CD14-positive monocyte (primary cell): ENCODE measurements at regions not wholly inside any gene's neighbourhood (a gene's known extent, or its start where the extent isn't known, plus 50 kb on each side); places are given as distances from the start of the nearest gene placed in this dataset.

Experiments
- DNase-seq, 3 donors: peaks; one replicate each; pipeline ENCODE4 v3.0.0-alpha.2; 2011 to 2022
- H2AFZ ChIP-seq: 2 replicates; pipeline ENCODE4 v1.6.0; 2012; ENCODE audit warnings: mild to moderate bottlenecking, low read depth, low read length, inconsistent platforms; ENCODE audit not compliant: insufficient read depth, poor library complexity, severe bottlenecking
- H3K27ac ChIP-seq, 2 donors: 1 replicate in 1 of 2; 2 replicates in 1 of 2; pipeline ENCODE4 v1.5.1; 2012 to 2013; ENCODE audit warnings: low read length in 2 of 2, control low read depth in 1 of 2, inconsistent platforms in 1 of 2, low read depth in 1 of 2, mild to moderate bottlenecking in 1 of 2
- H3K27me3 ChIP-seq, 2 donors: one replicate each; pipeline versions ENCODE4 v1.6.0 to v1.6.1; 2011 to 2013; ENCODE audit warnings: low read length in 2 of 2; ENCODE audit not compliant: control insufficient read depth in 2 of 2, insufficient read depth in 2 of 2
- H3K36me3 ChIP-seq, 2 donors: replicated peaks in 1 of 2; 1 replicate in 1 of 2; 2 replicates in 1 of 2; pipeline versions ENCODE4 v1.5.1 to v1.6.1; 2012 to 2013; ENCODE audit warnings: low read length in 2 of 2, control low read depth in 1 of 2, inconsistent platforms in 1 of 2, mild to moderate bottlenecking in 1 of 2; ENCODE audit not compliant: insufficient read depth in 2 of 2, control insufficient read depth in 1 of 2
- H3K4me1 ChIP-seq, 2 donors: 1 replicate in 1 of 2; 2 replicates in 1 of 2; pipeline versions ENCODE4 v1.5.1 to v1.6.1; 2012 to 2013; ENCODE audit warnings: low read length in 2 of 2, control low read depth in 1 of 2, inconsistent platforms in 1 of 2, mild to moderate bottlenecking in 1 of 2, moderate library complexity in 1 of 2; ENCODE audit not compliant: insufficient read depth in 2 of 2, control insufficient read depth in 1 of 2
- H3K4me2 ChIP-seq: replicated peaks from 2 replicates; pipeline ENCODE3; 2012; ENCODE audit warnings: low read length, moderate library complexity, mild to moderate bottlenecking; ENCODE audit not compliant: poor library complexity, severe bottlenecking; ENCODE audit errors: extremely low read depth
- H3K4me3 ChIP-seq, 3 experiments: fragments of 200-600 bp in 1 of 3; sonication (generic) in 1 of 3; replicated peaks in 1 of 3; 1 replicate in 2 of 3; 2 replicates in 1 of 3; pipeline ENCODE4 v1.5.1; 2011 to 2013; ENCODE audit warnings: low read length in 3 of 3, mild to moderate bottlenecking in 3 of 3, control low read depth in 2 of 3, low read depth in 2 of 3, inconsistent platforms in 1 of 3, moderate library complexity in 1 of 3
- H3K79me2 ChIP-seq: 2 replicates; pipeline ENCODE4 v1.6.0; 2012; ENCODE audit warnings: mild to moderate bottlenecking, control low read depth, inconsistent platforms, low read length, moderate library complexity; ENCODE audit not compliant: insufficient read depth
- H3K9ac ChIP-seq: 2 replicates; pipeline ENCODE4 v1.6.0; 2017; ENCODE audit warnings: low read length, mild to moderate bottlenecking; ENCODE audit not compliant: insufficient read depth, poor library complexity, severe bottlenecking
- H3K9me3 ChIP-seq, 2 donors: replicated peaks in 1 of 2; 1 replicate in 1 of 2; 2 replicates in 1 of 2; pipeline versions ENCODE4 v1.5.1 to v1.6.1; 2012 to 2013; ENCODE audit warnings: low read length in 2 of 2, control low read depth in 1 of 2; ENCODE audit not compliant: control insufficient read depth in 1 of 2, insufficient read depth in 1 of 2
- H4K20me1 ChIP-seq: 2 replicates; pipeline ENCODE4 v1.6.0; 2012; ENCODE audit warnings: mild to moderate bottlenecking, low read length, control low read depth, moderate library complexity; ENCODE audit not compliant: insufficient read depth
- H3K27ac Mint-ChIP-seq, 7 donors: one replicate each; pipeline ENCODE4 v1.8.0; 2020; ENCODE audit warnings: mild to moderate bottlenecking in 7 of 7, mixed read lengths in 7 of 7, moderate library complexity in 6 of 7, inconsistent platforms in 2 of 7
- H3K27me3 Mint-ChIP-seq, 3 donors: one replicate each; pipeline ENCODE4 v1.8.0; 2021 to 2022; ENCODE audit warnings: low read depth in 3 of 3, mild to moderate bottlenecking in 3 of 3, mixed read lengths in 3 of 3, moderate library complexity in 3 of 3, inconsistent platforms in 1 of 3
- H3K36me3 Mint-ChIP-seq, 2 donors: one replicate each; pipeline ENCODE4 v1.8.0; 2020; ENCODE audit warnings: mixed read lengths in 2 of 2, inconsistent platforms in 1 of 2, mild to moderate bottlenecking in 1 of 2
- H3K4me1 Mint-ChIP-seq: one replicate; pipeline ENCODE4 v1.8.0; 2020; ENCODE audit warnings: mild to moderate bottlenecking, mixed read lengths
- H3K4me3 Mint-ChIP-seq, 2 donors: one replicate each; pipeline ENCODE4 v1.8.0; 2020; ENCODE audit warnings: mild to moderate bottlenecking in 2 of 2, mixed read lengths in 2 of 2, moderate library complexity in 1 of 2
- H3K9me3 Mint-ChIP-seq, 7 donors: one replicate each; pipeline ENCODE4 v1.8.0; 2020 to 2022; ENCODE audit warnings: mixed read lengths in 7 of 7, mild to moderate bottlenecking in 6 of 7, moderate library complexity in 6 of 7, inconsistent platforms in 2 of 7
- WGBS: methylation state at CpG from one replicate; pipeline ENCODE4 v1.1.5; 2013; ENCODE audit warnings: missing lambda C conversion rate; ENCODE audit not compliant: insufficient coverage; 5-methylcytosine and 5-hydroxymethylcytosine counted together
- intact Hi-C, 2 donors: fragments of 100-400 bp; cut with micrococcal nuclease; formaldehyde crosslinking; loops; one replicate each; pipeline versions ENCODE4 v1.15.0 to v1.15.1; 2023
- TF ChIP-seq, protein P1 (sequence below): fragments of 200-600 bp; IDR thresholded peaks from one replicate; pipeline ENCODE4 v1.8.0; 2022; ENCODE audit warnings: antibody characterized with exemption, mild to moderate bottlenecking

DNA sequence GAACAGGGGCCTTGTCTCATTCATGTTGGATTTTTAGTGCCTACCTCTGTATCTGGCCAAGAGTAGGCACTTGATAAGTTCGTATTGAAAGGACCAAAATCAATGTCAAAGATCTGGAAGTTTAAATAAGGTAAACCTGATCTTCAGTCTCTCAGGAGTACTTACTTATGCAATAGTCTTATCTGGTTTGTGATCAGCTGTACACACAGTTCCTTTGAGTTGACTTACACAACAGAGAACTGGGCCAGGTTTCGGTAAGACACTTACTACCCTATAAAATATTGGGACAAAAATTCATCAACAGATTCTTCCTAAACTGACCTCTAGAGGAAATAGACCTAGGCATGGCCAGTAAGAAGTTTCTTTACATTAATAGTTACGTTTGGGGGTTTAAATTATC lies 113.6 kb upstream of the NXPH2 start:
- intact Hi-C loops = no loop called here
- Mint-ChIP-seq H3K27me3 (no peaks in the 10 kb centered on the region), H3K36me3 (no peaks in the 10 kb centered on the region), H3K4me3 (no peak overlapping the region), H3K4me1 (no peaks in the 10 kb centered on the region), H3K9me3 (peaks cover 4 to 11% (median 6%) of the 10 kb centered on the region in 7 donors), H3K27ac (no peak overlapping the region)
- Histone ChIP-seq H3K9ac (no peak overlapping the region), H2AFZ (no peak overlapping the region), H3K4me1 (no peaks in the 10 kb centered on the region), H3K36me3 (no peaks in the 10 kb centered on the region), H3K27ac (no peak overlapping the region), H3K27me3 (no peaks in the 10 kb centered on the region), H3K4me3 (no peak overlapping the region), H3K4me2 (no peak overlapping the region), H4K20me1 (no peaks in the 10 kb centered on the region), H3K79me2 (no peaks in the 10 kb centered on the region), H3K9me3 (peaks cover 3 to 4% of the 10 kb centered on the region in 2 donors)
- DNase-seq = no peak
- TF ChIP-seq, protein P1, sequence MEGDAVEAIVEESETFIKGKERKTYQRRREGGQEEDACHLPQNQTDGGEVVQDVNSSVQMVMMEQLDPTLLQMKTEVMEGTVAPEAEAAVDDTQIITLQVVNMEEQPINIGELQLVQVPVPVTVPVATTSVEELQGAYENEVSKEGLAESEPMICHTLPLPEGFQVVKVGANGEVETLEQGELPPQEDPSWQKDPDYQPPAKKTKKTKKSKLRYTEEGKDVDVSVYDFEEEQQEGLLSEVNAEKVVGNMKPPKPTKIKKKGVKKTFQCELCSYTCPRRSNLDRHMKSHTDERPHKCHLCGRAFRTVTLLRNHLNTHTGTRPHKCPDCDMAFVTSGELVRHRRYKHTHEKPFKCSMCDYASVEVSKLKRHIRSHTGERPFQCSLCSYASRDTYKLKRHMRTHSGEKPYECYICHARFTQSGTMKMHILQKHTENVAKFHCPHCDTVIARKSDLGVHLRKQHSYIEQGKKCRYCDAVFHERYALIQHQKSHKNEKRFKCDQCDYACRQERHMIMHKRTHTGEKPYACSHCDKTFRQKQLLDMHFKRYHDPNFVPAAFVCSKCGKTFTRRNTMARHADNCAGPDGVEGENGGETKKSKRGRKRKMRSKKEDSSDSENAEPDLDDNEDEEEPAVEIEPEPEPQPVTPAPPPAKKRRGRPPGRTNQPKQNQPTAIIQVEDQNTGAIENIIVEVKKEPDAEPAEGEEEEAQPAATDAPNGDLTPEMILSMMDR = no peak
- 29% methylated on average over 1 of the region's 3 CpGs for WGBS

DNA sequence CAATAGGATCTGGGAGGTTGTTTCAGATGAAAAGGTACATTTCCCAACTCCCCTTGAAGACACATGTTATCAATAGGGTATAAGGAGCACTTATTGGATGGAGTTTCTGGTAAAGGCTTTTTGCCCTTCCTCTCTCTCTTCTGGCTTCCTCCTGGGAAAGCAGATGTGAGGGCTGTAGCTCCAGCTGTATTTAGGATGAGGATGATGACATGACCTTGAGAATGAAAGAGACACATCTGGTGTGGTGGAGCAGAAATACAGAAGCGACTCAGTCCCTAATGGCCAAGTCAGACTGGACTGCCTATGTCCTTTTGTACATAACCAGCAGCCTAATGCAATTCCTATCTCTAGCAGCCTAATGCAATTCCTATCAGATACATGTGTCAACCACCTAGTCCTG lies 100.9 kb upstream of the NXPH2 start:
- H3K4me1 ChIP-seq = no peaks in the 10 kb centered on the region
- H3K27ac ChIP-seq = no peak overlapping the region
- H3K4me3 Mint-ChIP-seq = no peak overlapping the region
- no peaks in the 10 kb centered on the region for H3K79me2 ChIP-seq
- no peak for DNase-seq
- H3K36me3 Mint-ChIP-seq = no peaks in the 10 kb centered on the region
- H3K36me3 ChIP-seq = no peaks in the 10 kb centered on the region
- WGBS = no CpG with 5 or more reads among the region's 1 CpG
- H3K9me3 Mint-ChIP-seq = peaks cover 0 to 14% (median 3%) of the 10 kb centered on the region in 7 donors
- H3K4me3 ChIP-seq = no peak overlapping the region
- H3K4me2 ChIP-seq = no peak overlapping the region
- no peaks in the 10 kb centered on the region for H4K20me1 ChIP-seq
- peaks cover 0 to 1% (median 0%) of the 10 kb centered on the region in 3 donors for H3K27me3 Mint-ChIP-seq
- no peak overlapping the region for H3K9ac ChIP-seq
- TF ChIP-seq, protein P1 = no peak
- no peak overlapping the region for H3K27ac Mint-ChIP-seq
- peaks cover 0 to 4% of the 10 kb centered on the region in 2 donors for H3K9me3 ChIP-seq
- no peak overlapping the region for H2AFZ ChIP-seq
- no peaks in the 10 kb centered on the region for H3K4me1 Mint-ChIP-seq
- no peaks in the 10 kb centered on the region for H3K27me3 ChIP-seq
- intact Hi-C loops = no loop called here
